ENCODE measurements at regions not wholly inside any gene's neighbourhood (a gene's known extent, or its start where the extent isn't known, plus 50 kb on each side); places are given as distances from the start of the nearest gene placed in this dataset.

DNA sequence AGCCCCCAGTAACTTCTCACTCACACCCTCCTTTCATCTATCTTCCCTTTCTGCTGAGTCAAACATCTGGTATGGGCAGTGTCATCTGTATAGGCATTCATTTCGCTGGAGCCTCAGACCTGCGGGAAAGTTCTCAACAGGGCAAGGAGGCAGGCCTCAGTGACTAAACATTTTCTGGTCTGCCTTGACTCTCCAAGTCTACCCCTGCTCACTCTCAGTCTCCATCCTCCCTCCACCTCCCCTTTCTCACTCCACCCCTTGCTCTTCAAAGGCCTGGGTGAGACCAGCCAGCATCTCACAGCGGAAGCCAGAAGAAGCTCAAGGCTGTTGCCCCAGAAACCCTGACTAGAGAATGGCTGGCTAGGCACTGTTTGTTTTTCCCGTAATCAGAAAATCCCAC, 105.0 kb upstream of the BEND6 start:
- no peak for TF ChIP-seq CTCF (IDR thresholded peaks at IDR 0.05; ENCODE audit: insufficient read depth, low read depth, low read length, missing control alignments)
- H3K4me3 ChIP-seq (ENCODE audit: low read length), result no peak overlapping the region
- DNase-seq (ENCODE audit: low read depth), result peak; percentile 28

DNA sequence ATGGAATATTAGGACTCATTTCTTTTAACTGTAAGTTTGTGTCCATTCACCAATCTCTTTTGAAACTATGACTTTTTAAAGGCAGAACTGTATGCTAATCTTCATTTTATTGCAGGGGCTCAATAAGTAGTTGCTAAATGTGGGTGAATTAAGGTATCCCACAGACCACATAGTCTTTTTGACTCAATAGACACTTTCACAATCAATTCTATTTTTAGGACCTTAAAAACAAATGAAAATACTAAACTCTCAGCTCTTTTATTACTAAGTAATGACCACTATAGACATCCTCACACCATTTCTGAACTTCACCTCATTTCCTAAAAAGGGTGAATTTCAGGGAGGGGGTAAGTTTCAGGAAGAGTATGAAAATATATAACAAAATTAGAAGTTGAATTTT, 106.8 kb upstream of the BEND6 start:
- DNase-seq (ENCODE audit: low read depth), result no peak
- TF ChIP-seq CTCF (IDR thresholded peaks at IDR 0.05; ENCODE audit: insufficient read depth, low read depth, low read length, missing control alignments), result no peak
- no peak overlapping the region for H3K4me3 ChIP-seq (ENCODE audit: low read length)

- no peak for DNase-seq (ENCODE audit: low read depth)
- TF ChIP-seq CTCF (IDR thresholded peaks at IDR 0.05; ENCODE audit: insufficient read depth, low read depth, low read length, missing control alignments), result no peak
- no peak overlapping the region for H3K4me3 ChIP-seq (ENCODE audit: low read length)
Observed at GRCh38 chr6:56845032-56845431, 109.9 kb upstream of the BEND6 start.

DNA sequence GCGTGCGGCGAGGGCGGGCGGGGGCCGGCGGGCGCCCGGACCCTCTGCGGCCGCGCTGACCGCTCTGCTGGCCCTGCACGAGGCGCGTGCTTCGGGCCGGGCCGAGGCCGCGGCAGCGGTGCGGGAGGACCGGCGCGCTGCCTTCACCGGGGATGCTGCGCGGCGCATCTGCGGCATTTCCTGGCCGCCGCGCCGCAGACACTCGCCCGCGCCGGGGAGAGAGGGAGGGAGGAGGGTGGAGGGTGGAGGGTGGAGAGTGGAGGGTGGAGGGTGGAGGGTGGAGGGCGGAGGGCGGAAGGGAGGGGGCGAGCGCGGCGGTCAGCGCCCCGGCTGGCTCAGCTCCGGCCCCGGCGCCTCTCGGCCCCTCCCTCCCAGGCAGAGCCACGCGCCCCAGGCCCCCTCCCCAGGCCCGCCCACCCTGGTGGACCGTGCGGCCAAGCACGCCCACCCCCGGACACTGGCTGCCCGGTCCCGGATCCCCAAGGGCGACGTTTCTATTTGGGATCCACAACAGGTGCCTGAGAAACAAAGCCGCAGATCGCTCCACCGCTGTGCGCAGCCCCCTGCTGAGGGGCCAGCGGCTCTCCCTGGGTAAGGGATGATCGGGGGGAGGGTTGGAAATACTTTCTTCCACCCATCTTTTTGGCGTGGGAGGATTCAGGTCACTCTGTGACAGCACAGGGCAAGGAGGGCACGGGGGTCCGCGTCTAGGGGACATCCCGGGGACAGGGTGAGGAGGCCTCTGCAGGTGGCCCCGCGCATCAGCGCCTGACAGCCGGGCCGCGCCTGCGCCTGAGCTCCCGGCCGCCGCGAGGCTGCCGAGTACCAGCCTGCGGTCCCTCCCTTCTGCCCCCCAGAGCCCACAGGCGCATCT, 111.2 kb upstream of the BEND6 start:
- peak; percentile 50 for TF ChIP-seq CTCF (IDR thresholded peaks at IDR 0.05; ENCODE audit: insufficient read depth, low read depth, low read length, missing control alignments)
- peak; percentile 91 for DNase-seq (ENCODE audit: low read depth)
- peak overlapping the region; percentile 65 for H3K4me3 ChIP-seq (ENCODE audit: low read length)

DNA sequence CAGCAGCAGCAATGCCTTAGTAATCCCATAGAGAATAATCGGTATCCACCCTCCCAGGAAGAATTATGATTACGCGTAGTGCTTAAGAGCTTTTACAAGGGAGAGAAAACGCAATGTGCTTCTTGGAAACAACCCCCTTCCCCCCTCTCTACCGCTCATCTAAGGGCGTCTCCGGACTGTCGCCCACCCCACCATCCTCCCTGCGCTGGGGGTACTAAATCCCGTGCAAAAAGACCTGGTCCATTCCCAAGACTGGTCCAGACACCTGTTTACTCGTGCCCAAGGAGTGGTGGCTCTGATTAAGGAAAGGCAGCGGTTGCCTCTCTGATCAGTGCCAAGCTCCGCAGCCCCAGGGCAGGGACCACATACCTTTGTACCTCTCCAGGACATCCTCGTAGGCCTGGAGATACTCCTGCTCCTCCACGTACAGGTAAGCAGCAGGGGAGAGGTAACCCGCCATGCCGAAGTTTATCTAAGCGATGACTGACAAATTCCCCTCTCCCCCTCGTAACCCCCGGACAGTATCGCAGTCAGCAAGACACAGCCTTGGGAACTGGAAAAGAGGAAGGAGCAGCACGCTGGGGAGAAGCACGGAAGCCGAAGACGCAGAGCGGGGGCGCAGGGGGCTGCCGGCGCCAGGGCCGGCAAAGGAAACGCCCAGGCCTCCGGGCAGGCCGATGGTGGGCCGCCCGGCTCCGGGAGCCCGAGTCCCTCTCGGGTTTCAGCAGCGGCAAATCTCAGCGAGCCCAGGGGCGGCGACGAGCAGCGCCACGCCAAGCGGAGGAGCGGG, 112.0 kb upstream of the BEND6 start:
- TF ChIP-seq CTCF (IDR thresholded peaks at IDR 0.05; ENCODE audit: insufficient read depth, low read depth, low read length, missing control alignments), result no peak
- H3K4me3 ChIP-seq (ENCODE audit: low read length), result peak overlapping the region; percentile 65
- DNase-seq (ENCODE audit: low read depth), result peak; percentile 54

- no peak for DNase-seq (ENCODE audit: low read depth)
- H3K4me3 ChIP-seq (ENCODE audit: low read length), result no peak overlapping the region
- TF ChIP-seq CTCF (IDR thresholded peaks at IDR 0.05; ENCODE audit: insufficient read depth, low read depth, low read length, missing control alignments), result no peak
Observed at GRCh38 chr6:56841751-56842150, 113.2 kb upstream of the BEND6 start.
